HCT116 (cell line): ENCODE measurements at regions not wholly inside any gene's neighbourhood (a gene's known extent, or its start where the extent isn't known, plus 50 kb on each side); places are given as distances from the start of the nearest gene placed in this dataset.

Experiments
- ATAC-seq: fragments of 200-7000 bp; cut with Tn5 transposase; 2 replicates; pipeline ENCODE4 v1.9.1; 2020; ENCODE audit warnings: mild to moderate bottlenecking, moderate library complexity
- BruUV-seq: library from RNA; stranded (reverse); fragments of 400-500 nt; replicated peaks from 2 replicates; lab custom pipeline; 2021; lab: Mats Ljungman, UMichigan
- CTCF ChIA-PET: fragments of 300-600 bp; sonication (Branson Sonifier 250); formaldehyde crosslinking; loops from one replicate; lab custom pipeline; 2021; ENCODE audit warnings: antibody characterized with exemption; lab: Charles Lee
- POLR2A ChIA-PET: fragments of 300-600, 350-600 bp; sonication (Branson Sonifier 250); formaldehyde crosslinking; loops from one replicate; lab custom pipeline; 2021; ENCODE audit warnings: antibody characterized with exemption; lab: Charles Lee
- RAD21 ChIA-PET, 2 experiments: fragments of 300-600 bp; sonication (Branson Sonifier 250); formaldehyde crosslinking; loops; one replicate each; lab custom pipeline; 2023; ENCODE audit warnings: low total read pairs in 2 of 2; ENCODE audit not compliant: uncharacterized antibody in 2 of 2, unreplicated experiment in 2 of 2, low non-redundant PET in 1 of 2; lab: Charles Lee
- DNase-seq: peaks from one replicate; pipeline ENCODE4 v3.0.0-alpha.2; 2010; ENCODE audit warnings: low read depth, low spot score
- H2AFZ ChIP-seq: fragments of 200-600 bp; shearing (Covaris generic), sonication (generic); 2 replicates; pipeline ENCODE4 v1.6.1; 2017; ENCODE audit warnings: low read depth, mixed run types, mixed read lengths, antibody characterized with exemption, low read length; ENCODE audit not compliant: poor library complexity, severe bottlenecking
- H3K27ac ChIP-seq: 2 replicates; pipeline ENCODE4 v1.5.1; 2012; ENCODE audit warnings: low read depth, low read length
- H3K27me3 ChIP-seq: fragments of 200-600 bp; sonication (generic); 2 replicates; pipeline ENCODE4 v1.6.1; 2016; ENCODE audit warnings: mixed run types, low read length, mixed read lengths; ENCODE audit not compliant: insufficient read depth
- H3K36me3 ChIP-seq, 2 experiments: fragments of 200-500 bp in 1 of 2; fragments of 200-600 bp in 1 of 2; sonication (Bioruptor generic) in 1 of 2; sonication (generic) in 1 of 2; 2 replicates each; pipeline versions ENCODE4 v1.5.1 to v1.6.1; 2014 to 2016; ENCODE audit warnings: low read length in 2 of 2, inconsistent platforms in 1 of 2, mixed read lengths in 1 of 2, mixed run types in 1 of 2; ENCODE audit not compliant: insufficient read depth in 2 of 2, control insufficient read depth in 1 of 2
- H3K4me1 ChIP-seq, 2 experiments: fragments of 200-600 bp in 1 of 2; sonication (generic) in 1 of 2; 2 replicates each; pipeline versions ENCODE4 v1.5.1 to v1.6.1; 2012 to 2017; ENCODE audit warnings: low read length in 2 of 2, inconsistent platforms in 1 of 2, mild to moderate bottlenecking in 1 of 2, mixed read lengths in 1 of 2, mixed run types in 1 of 2, moderate library complexity in 1 of 2; ENCODE audit not compliant: insufficient read depth in 2 of 2, control insufficient read depth in 1 of 2
- H3K4me2 ChIP-seq: fragments of 200-600 bp; sonication (generic); 2 replicates; pipeline ENCODE4 v1.6.1; 2017; ENCODE audit warnings: mixed run types, low read length, mixed read lengths
- H3K4me3 ChIP-seq, 2 experiments: fragments of 200-600 bp in 1 of 2; sonication (generic) in 1 of 2; replicated peaks in 1 of 2; 2 replicates each; pipeline ENCODE4 v1.5.1; 2011 to 2016; ENCODE audit warnings: low read length in 2 of 2, control low read depth in 1 of 2, low read depth in 1 of 2, mild to moderate bottlenecking in 1 of 2, mixed read lengths in 1 of 2, mixed run types in 1 of 2
- H3K79me2 ChIP-seq: fragments of 200-600 bp; sonication (generic); 2 replicates; pipeline ENCODE4 v1.6.1; 2017; ENCODE audit warnings: mild to moderate bottlenecking, mixed run types, low read length, moderate library complexity, mixed read lengths; ENCODE audit not compliant: insufficient read depth
- H3K9ac ChIP-seq: fragments of 200-600 bp; sonication (generic); 2 replicates; pipeline ENCODE4 v1.6.1; 2016; ENCODE audit warnings: low read length, mixed read lengths
- H3K9me2 ChIP-seq: fragments of 200-600 bp; sonication (generic), shearing (Covaris generic); 2 replicates; pipeline ENCODE4 v1.6.1; 2017; ENCODE audit warnings: mixed run types, mild to moderate bottlenecking, moderate library complexity; ENCODE audit not compliant: insufficient read depth
- H3K9me3 ChIP-seq, 2 experiments: fragments of 200-500 bp in 1 of 2; fragments of 200-600 bp in 1 of 2; sonication (Bioruptor generic) in 1 of 2; sonication (generic) in 1 of 2; 2 replicates each; pipeline ENCODE4 v1.6.1; 2014 to 2017; ENCODE audit warnings: low read length in 2 of 2, mixed read lengths in 2 of 2, inconsistent platforms in 1 of 2, low read depth in 1 of 2, mild to moderate bottlenecking in 1 of 2, mixed run types in 1 of 2, moderate library complexity in 1 of 2; ENCODE audit not compliant: control insufficient read depth in 1 of 2, insufficient read depth in 1 of 2
- H4K20me1 ChIP-seq: fragments of 200-600 bp; sonication (generic), shearing (Covaris generic); 2 replicates; pipeline ENCODE4 v1.6.1; 2017; ENCODE audit warnings: mixed run types, mild to moderate bottlenecking, moderate library complexity; ENCODE audit not compliant: insufficient read depth
- CBX3 ChIP-seq: IDR thresholded peaks from 2 replicates; pipeline ENCODE4 v1.6.1; 2012; ENCODE audit warnings: low read depth
- EZH2 ChIP-seq: fragments of 200-600 bp; sonication (generic); IDR thresholded peaks from 2 replicates; pipeline ENCODE4 v1.6.1; 2017; ENCODE audit warnings: antibody characterized with exemption, mixed run types
- EZH2phosphoT487 ChIP-seq: fragments of 200-600 bp; IDR thresholded peaks from 2 replicates; pipeline ENCODE4 v1.6.1; 2018; ENCODE audit warnings: antibody characterized with exemption, borderline replicate concordance
- JUND ChIP-seq: IDR thresholded peaks from 2 replicates; pipeline ENCODE4 v1.6.1; 2012
- RAD21 ChIP-seq: IDR thresholded peaks from 2 replicates; pipeline ENCODE4 v1.6.1; 2012; ENCODE audit warnings: low read depth, mild to moderate bottlenecking
- SP1 ChIP-seq: IDR thresholded peaks from 2 replicates; pipeline ENCODE4 v1.6.1; 2012; ENCODE audit warnings: low read depth
- SRF ChIP-seq: IDR thresholded peaks from 2 replicates; pipeline ENCODE4 v1.6.1; 2012; ENCODE audit warnings: low read depth
- TCF7L2 ChIP-seq: IDR thresholded peaks from 2 replicates; pipeline ENCODE4 v1.7.0; 2011; ENCODE audit warnings: borderline replicate concordance, inconsistent platforms; ENCODE audit not compliant: insufficient read depth, insufficient read length; ENCODE audit errors: extremely low read depth
- YY1 ChIP-seq: IDR thresholded peaks from 2 replicates; pipeline ENCODE4 v1.6.1; 2011; ENCODE audit warnings: low read length, low read depth, moderate library complexity, mild to moderate bottlenecking; ENCODE audit not compliant: insufficient replicate concordance; ENCODE audit errors: extremely low read depth
- ZBTB33 ChIP-seq: IDR thresholded peaks from 2 replicates; pipeline ENCODE4 v1.6.1; 2011; ENCODE audit warnings: mild to moderate bottlenecking, low read length, moderate library complexity; ENCODE audit not compliant: insufficient replicate concordance; ENCODE audit errors: extremely low read depth
- intact Hi-C: fragments of 100-400 bp; cut with micrococcal nuclease; formaldehyde crosslinking; loops from 2 replicates; pipeline ENCODE4 v1.10.0; 2022
- TF ChIP-seq, protein P1 (sequence below), 3 experiments: fragments of 200-600 bp in 1 of 3; sonication (generic) in 1 of 3; IDR thresholded peaks in 2 of 3; conservative IDR thresholded peaks in 1 of 3; 2 replicates each; pipeline ENCODE4 v1.5.1; 2012 to 2017; ENCODE audit warnings: low read depth in 2 of 3, low read length in 2 of 3, antibody characterized with exemption in 1 of 3, borderline replicate concordance in 1 of 3, control low read depth in 1 of 3, mild to moderate bottlenecking in 1 of 3, mixed read lengths in 1 of 3, mixed run types in 1 of 3, moderate library complexity in 1 of 3; ENCODE audit not compliant: insufficient read depth in 1 of 3

DNA sequence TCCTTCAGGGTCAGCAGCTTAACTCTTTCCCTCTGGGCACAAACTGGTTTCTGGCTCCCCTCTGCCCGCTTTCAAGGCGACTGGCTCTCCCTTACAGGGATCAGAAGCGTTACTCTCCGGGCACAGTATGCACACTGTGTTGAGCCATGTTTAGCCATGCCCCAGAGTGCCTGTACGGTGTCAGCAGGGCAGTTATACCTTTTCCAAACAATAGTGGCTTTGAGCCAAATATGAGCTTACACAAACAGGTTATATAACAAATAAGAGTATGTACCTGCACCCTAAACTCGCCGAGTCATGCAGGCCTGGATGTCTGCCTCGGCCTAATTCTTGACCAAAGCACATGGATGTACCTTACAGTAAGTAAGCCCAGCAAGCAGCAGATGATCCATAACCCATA lies 175.6 kb upstream of the ANKRD28 start:
- intact Hi-C loops: no loop called here

More for the DNA sequence above, 175.6 kb upstream of the ANKRD28 start:
- Histone ChIP-seq H3K4me2 (no peak overlapping the region), H3K9me3 (no peaks in the 10 kb centered on the region), H3K79me2 (no peaks in the 10 kb centered on the region), H3K36me3 (no peaks in the 10 kb centered on the region)
- no peak for DNase-seq
- no TSS peak for BruUV-seq
- TF ChIP-seq YY1 (no peak), CBX3 (no peak), ZBTB33 (no peak), RAD21 (no peak), SP1 (no peak), JUND (no peak), EZH2phosphoT487 (no peak), SRF (no peak), EZH2 (no peak), TCF7L2 (no peak)
- TF ChIP-seq, protein P1, sequence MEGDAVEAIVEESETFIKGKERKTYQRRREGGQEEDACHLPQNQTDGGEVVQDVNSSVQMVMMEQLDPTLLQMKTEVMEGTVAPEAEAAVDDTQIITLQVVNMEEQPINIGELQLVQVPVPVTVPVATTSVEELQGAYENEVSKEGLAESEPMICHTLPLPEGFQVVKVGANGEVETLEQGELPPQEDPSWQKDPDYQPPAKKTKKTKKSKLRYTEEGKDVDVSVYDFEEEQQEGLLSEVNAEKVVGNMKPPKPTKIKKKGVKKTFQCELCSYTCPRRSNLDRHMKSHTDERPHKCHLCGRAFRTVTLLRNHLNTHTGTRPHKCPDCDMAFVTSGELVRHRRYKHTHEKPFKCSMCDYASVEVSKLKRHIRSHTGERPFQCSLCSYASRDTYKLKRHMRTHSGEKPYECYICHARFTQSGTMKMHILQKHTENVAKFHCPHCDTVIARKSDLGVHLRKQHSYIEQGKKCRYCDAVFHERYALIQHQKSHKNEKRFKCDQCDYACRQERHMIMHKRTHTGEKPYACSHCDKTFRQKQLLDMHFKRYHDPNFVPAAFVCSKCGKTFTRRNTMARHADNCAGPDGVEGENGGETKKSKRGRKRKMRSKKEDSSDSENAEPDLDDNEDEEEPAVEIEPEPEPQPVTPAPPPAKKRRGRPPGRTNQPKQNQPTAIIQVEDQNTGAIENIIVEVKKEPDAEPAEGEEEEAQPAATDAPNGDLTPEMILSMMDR (IDR thresholded peaks at IDR 0.05 in 2 of 3, conservative IDR thresholded peaks at IDR 0.05 in 1 of 3; ENCODE audit: borderline replicate concordance in 1 of 3, insufficient read depth in 1 of 3, low read depth in 2 of 3, low read length in 2 of 3): no peak
- TF ChIP-seq, all 23 proteins: peak for 0
- peaks cover 10 to 12% of the 10 kb centered on the region in 2 experiments for H3K4me1 ChIP-seq
- H3K9ac ChIP-seq: no peak overlapping the region
- no peaks in the 10 kb centered on the region for H3K9me2 ChIP-seq
- no peak for ATAC-seq
- ChIA-PET POLR2A (no interaction called here), CTCF (interaction anchor here (1.9 kb wide), 1 partner anchor 19 kb away, joined by 5 read pairs; no protein-coding TSS in a partner anchor), RAD21 (no interaction called here)
- H3K4me3 ChIP-seq: no peak overlapping the region
- H2AFZ ChIP-seq: no peak overlapping the region
- H3K27me3 ChIP-seq: no peaks in the 10 kb centered on the region
- no peak overlapping the region for H3K27ac ChIP-seq
- no peaks in the 10 kb centered on the region for H4K20me1 ChIP-seq
